ENCODE measurements at regions not wholly inside any gene's neighbourhood (a gene's known extent, or its start where the extent isn't known, plus 50 kb on each side); places are given as distances from the start of the nearest gene placed in this dataset.
"Not testable (repeated sequence)": the region's sequence is repeated elsewhere in the genome, so short reads cannot be mapped to it uniquely, and the experiment has no call there.

GRCh38 chr14:59018460-59018859, 170.0 kb upstream of the DAAM1 start:
- 76% methylated on average over 2 of the region's 2 CpGs for WGBS
- no peak for DNase-seq
- Histone ChIP-seq H3K4me3 (ENCODE audit: low read length) (no peak overlapping the region), H3K9me3 (ENCODE audit: control insufficient read depth, low read length) (peaks cover 4% of the 10 kb centered on the region), H3K27ac (ENCODE audit: low read length) (no peak overlapping the region), H3K27me3 (ENCODE audit: control insufficient read depth, insufficient read depth) (no peaks in the 10 kb centered on the region), H3K4me1 (ENCODE audit: control insufficient read depth, insufficient read depth, low read length) (no peaks in the 10 kb centered on the region)
- intact Hi-C loops (cut with DNase I): no loop called here
- no peak for ATAC-seq

- ATAC-seq (no peak), DNase-seq (peak in 1 of 3 donors; percentile 6)
- intact Hi-C loops (cut with DNase I): no loop called here
- no peaks in the 10 kb centered on the region for H3K27me3 ChIP-seq (ENCODE audit: control insufficient read depth, insufficient read depth)
- WGBS: 82% methylated on average over 3 of the region's 3 CpGs
- H3K4me1 ChIP-seq (ENCODE audit: control insufficient read depth, insufficient read depth, low read length): no peaks in the 10 kb centered on the region
- H3K9me3 ChIP-seq (ENCODE audit: control insufficient read depth, low read length): no peaks in the 10 kb centered on the region
- H3K27ac ChIP-seq (ENCODE audit: low read length): no peak overlapping the region
- no peak overlapping the region for H3K4me3 ChIP-seq (ENCODE audit: low read length)
Measured at GRCh38 chr14:59018978-59019377, 169.5 kb upstream of the DAAM1 start.

GRCh38 chr14:59020382-59020781, 168.1 kb upstream of the DAAM1 start:
- ATAC-seq (no peak), DNase-seq (peak in 1 of 3 donors; percentile 38)
- Histone ChIP-seq H3K4me3 (ENCODE audit: low read length) (no peak overlapping the region), H3K27ac (ENCODE audit: low read length) (no peak overlapping the region), H3K9me3 (ENCODE audit: control insufficient read depth, low read length) (no peaks in the 10 kb centered on the region), H3K4me1 (ENCODE audit: control insufficient read depth, insufficient read depth, low read length) (no peaks in the 10 kb centered on the region), H3K27me3 (ENCODE audit: control insufficient read depth, insufficient read depth) (no peaks in the 10 kb centered on the region)
- intact Hi-C loops (cut with DNase I): loop anchor here in 3 of 4 donors (10.0 kb wide), 1 partner anchor 386 kb away; the partner anchor contains the start of gene DACT1 (in 3 of the 3)
- 80% methylated on average over 1 of the region's 1 CpG for WGBS

- no peak overlapping the region for H3K27ac ChIP-seq (ENCODE audit: low read length)
- no peaks in the 10 kb centered on the region for H3K27me3 ChIP-seq (ENCODE audit: control insufficient read depth, insufficient read depth)
- no peaks in the 10 kb centered on the region for H3K9me3 ChIP-seq (ENCODE audit: control insufficient read depth, low read length)
- no peak overlapping the region for H3K4me3 ChIP-seq (ENCODE audit: low read length)
- ATAC-seq (no peak), DNase-seq (no peak)
- intact Hi-C loops (cut with DNase I): loop anchor here in 3 of 4 donors (10.0 kb wide), 1 partner anchor 387 kb away; the partner anchor contains the start of gene DACT1 (in 3 of the 3)
- H3K4me1 ChIP-seq (ENCODE audit: control insufficient read depth, insufficient read depth, low read length): no peaks in the 10 kb centered on the region
- 88% methylated on average over 4 of the region's 4 CpGs for WGBS
Measured at GRCh38 chr14:59022144-59022543, 166.3 kb upstream of the DAAM1 start.

- Histone ChIP-seq H3K4me1 (ENCODE audit: control insufficient read depth, insufficient read depth, low read length) (no peaks in the 10 kb centered on the region), H3K9me3 (ENCODE audit: control insufficient read depth, low read length) (no peaks in the 10 kb centered on the region), H3K4me3 (ENCODE audit: low read length) (no peak overlapping the region), H3K27ac (ENCODE audit: low read length) (no peak overlapping the region), H3K27me3 (ENCODE audit: control insufficient read depth, insufficient read depth) (no peaks in the 10 kb centered on the region)
- WGBS: 65% methylated on average over 2 of the region's 2 CpGs
- DNase-seq (no peak), ATAC-seq (no peak)
- intact Hi-C loops (cut with DNase I): loop anchor here in 3 of 4 donors (10.0 kb wide), 1 partner anchor 391 kb away; the partner anchor contains the start of gene DACT1 (in 3 of the 3)
Measured at GRCh38 chr14:59026081-59026480, 162.4 kb upstream of the DAAM1 start.

- intact Hi-C loops (cut with DNase I): loop anchor here in 3 of 4 donors (10.0 kb wide), 1 partner anchor 392 kb away; the partner anchor contains the start of gene DACT1 (in 3 of the 3)
- H3K4me3 ChIP-seq (ENCODE audit: low read length); ATAC-seq; H3K9me3 ChIP-seq (ENCODE audit: control insufficient read depth, low read length); H3K27me3 ChIP-seq (ENCODE audit: control insufficient read depth, insufficient read depth); DNase-seq; H3K4me1 ChIP-seq (ENCODE audit: control insufficient read depth, insufficient read depth, low read length); H3K27ac ChIP-seq (ENCODE audit: low read length): not testable (repeated sequence)
- 98% methylated on average over 1 of the region's 1 CpG for WGBS
Measured at GRCh38 chr14:59026640-59027039, 161.8 kb upstream of the DAAM1 start.

- H3K4me1 ChIP-seq (ENCODE audit: control insufficient read depth, insufficient read depth, low read length): no peaks in the 10 kb centered on the region
- 2% methylated on average over 5 of the region's 5 CpGs for WGBS
Measured at GRCh38 chr14:59028476-59029202, 159.8 kb upstream of the DAAM1 start.

GRCh38 chr14:59032826-59033225, 155.6 kb upstream of the DAAM1 start:
- no peak for ATAC-seq
- no peak overlapping the region for H3K27ac ChIP-seq (ENCODE audit: low read length)
- no peak for DNase-seq
- no peaks in the 10 kb centered on the region for H3K27me3 ChIP-seq (ENCODE audit: control insufficient read depth, insufficient read depth)
- intact Hi-C loops (cut with DNase I): no loop called here
- no peaks in the 10 kb centered on the region for H3K9me3 ChIP-seq (ENCODE audit: control insufficient read depth, low read length)
- H3K4me1 ChIP-seq (ENCODE audit: control insufficient read depth, insufficient read depth, low read length): no peaks in the 10 kb centered on the region
- no peak overlapping the region for H3K4me3 ChIP-seq (ENCODE audit: low read length)

More at GRCh38 chr14:59028476-59029202, 159.8 kb upstream of the DAAM1 start:
- Histone ChIP-seq H3K27ac (ENCODE audit: low read length) (no peak overlapping the region), H3K27me3 (ENCODE audit: control insufficient read depth, insufficient read depth) (no peaks in the 10 kb centered on the region), H3K9me3 (ENCODE audit: control insufficient read depth, low read length) (no peaks in the 10 kb centered on the region), H3K4me3 (ENCODE audit: low read length) (no peak overlapping the region)
- intact Hi-C loops (cut with DNase I): loop anchor here in 3 of 4 donors (10.0 kb wide), 1 partner anchor 394 kb away; the partner anchor contains the start of gene DACT1 (in 3 of the 3)
- DNase-seq (peak; percentile 66 to 82 (median 73)), ATAC-seq (peak; percentile 83 to 85)

GRCh38 chr14:59036134-59036533, 152.3 kb upstream of the DAAM1 start:
- intact Hi-C loops (cut with DNase I): no loop called here
- Histone ChIP-seq H3K27me3 (ENCODE audit: control insufficient read depth, insufficient read depth) (no peaks in the 10 kb centered on the region), H3K4me1 (ENCODE audit: control insufficient read depth, insufficient read depth, low read length) (no peaks in the 10 kb centered on the region), H3K4me3 (ENCODE audit: low read length) (no peak overlapping the region), H3K27ac (ENCODE audit: low read length) (no peak overlapping the region), H3K9me3 (ENCODE audit: control insufficient read depth, low read length) (no peaks in the 10 kb centered on the region)
- ATAC-seq: no peak
- no peak for DNase-seq
- WGBS: 72% methylated on average over 2 of the region's 2 CpGs

GRCh38 chr14:59037086-59037485, 151.4 kb upstream of the DAAM1 start:
- H3K4me3 ChIP-seq (ENCODE audit: low read length): no peak overlapping the region
- H3K9me3 ChIP-seq (ENCODE audit: control insufficient read depth, low read length): no peaks in the 10 kb centered on the region
- DNase-seq (no peak), ATAC-seq (no peak)
- 87% methylated on average over 3 of the region's 3 CpGs for WGBS
- H3K4me1 ChIP-seq (ENCODE audit: control insufficient read depth, insufficient read depth, low read length): no peaks in the 10 kb centered on the region
- H3K27ac ChIP-seq (ENCODE audit: low read length): no peak overlapping the region
- H3K27me3 ChIP-seq (ENCODE audit: control insufficient read depth, insufficient read depth): no peaks in the 10 kb centered on the region
- intact Hi-C loops (cut with DNase I): no loop called here

GRCh38 chr14:59037620-59038019, 150.8 kb upstream of the DAAM1 start:
- no peak for ATAC-seq
- H3K9me3 ChIP-seq (ENCODE audit: control insufficient read depth, low read length): no peaks in the 10 kb centered on the region
- WGBS: 88% methylated on average over 4 of the region's 4 CpGs

More at GRCh38 chr14:59037620-59038019, 150.8 kb upstream of the DAAM1 start:
- intact Hi-C loops (cut with DNase I): no loop called here
- no peaks in the 10 kb centered on the region for H3K27me3 ChIP-seq (ENCODE audit: control insufficient read depth, insufficient read depth)
- H3K4me3 ChIP-seq (ENCODE audit: low read length): no peak overlapping the region
- no peak for DNase-seq
- H3K4me1 ChIP-seq (ENCODE audit: control insufficient read depth, insufficient read depth, low read length): no peaks in the 10 kb centered on the region
- no peak overlapping the region for H3K27ac ChIP-seq (ENCODE audit: low read length)
